GM20000 (cell line): ENCODE measurements at regions not wholly inside any gene's neighbourhood (a gene's known extent, or its start where the extent isn't known, plus 50 kb on each side); places are given as distances from the start of the nearest gene placed in this dataset.

Source experiments
- DNase-seq: peaks from one replicate; pipeline ENCODE4 v3.0.0; 2012; ENCODE audit warnings: low spot score
- CTCF ChIP-seq: IDR thresholded peaks from 2 replicates; pipeline ENCODE4 v1.5.1; 2012; ENCODE audit warnings: mild to moderate bottlenecking, control low read depth; ENCODE audit errors: extremely low read depth, missing control alignments

- TF ChIP-seq CTCF, result no peak
- no peak for DNase-seq
Measured at GRCh38 chr1:192933744-192934143, 124.9 kb downstream of the RGS2 start.

- DNase-seq, result no peak
Measured at GRCh38 chr1:192936313-192937018, 122.7 kb downstream of the UCHL5 start.

GRCh38 chr1:192937128-192937527, 122.0 kb downstream of the UCHL5 start:
- DNase-seq, result no peak
- TF ChIP-seq CTCF, result no peak

More at GRCh38 chr1:192936313-192937018, 122.7 kb downstream of the UCHL5 start:
- no peak for TF ChIP-seq CTCF

- no peak for DNase-seq
Measured at GRCh38 chr1:192939440-192939839, 119.7 kb downstream of the UCHL5 start.

GRCh38 chr1:192940658-192941057, 118.5 kb downstream of the UCHL5 start:
- no peak for DNase-seq
- TF ChIP-seq CTCF, result no peak

More at GRCh38 chr1:192939440-192939839, 119.7 kb downstream of the UCHL5 start:
- no peak for TF ChIP-seq CTCF

GRCh38 chr1:192941722-192942411, 117.3 kb downstream of the UCHL5 start:
- DNase-seq, result no peak
- TF ChIP-seq CTCF, result no peak

- TF ChIP-seq CTCF, result no peak
- DNase-seq, result no peak
Measured at GRCh38 chr1:192943108-192943507, 116.1 kb downstream of the UCHL5 start.
